ENCODE measurements at regions not wholly inside any gene's neighbourhood (a gene's known extent, or its start where the extent isn't known, plus 50 kb on each side); places are given as distances from the start of the nearest gene placed in this dataset.

DNA sequence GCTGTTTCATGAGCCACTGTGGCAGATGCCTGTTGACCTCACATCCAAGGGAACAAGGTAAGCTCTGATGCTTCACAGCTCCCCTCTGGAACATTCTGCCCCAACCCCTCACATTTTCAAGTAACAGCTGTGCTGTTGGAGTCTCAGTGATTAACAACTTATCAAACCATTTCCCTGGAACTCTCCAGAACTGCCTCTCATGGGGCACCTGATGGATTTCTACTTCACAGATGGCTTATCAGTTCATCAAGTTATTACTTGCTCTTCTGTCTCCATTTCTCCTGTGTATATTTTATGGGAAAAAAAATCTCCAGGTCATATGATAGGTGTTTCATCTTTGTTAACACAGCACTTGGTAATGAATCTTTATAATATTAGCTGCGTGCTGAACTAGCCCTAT is 322.4 kb downstream of the MAN2A1 start:
- TF ChIP-seq, protein P1, sequence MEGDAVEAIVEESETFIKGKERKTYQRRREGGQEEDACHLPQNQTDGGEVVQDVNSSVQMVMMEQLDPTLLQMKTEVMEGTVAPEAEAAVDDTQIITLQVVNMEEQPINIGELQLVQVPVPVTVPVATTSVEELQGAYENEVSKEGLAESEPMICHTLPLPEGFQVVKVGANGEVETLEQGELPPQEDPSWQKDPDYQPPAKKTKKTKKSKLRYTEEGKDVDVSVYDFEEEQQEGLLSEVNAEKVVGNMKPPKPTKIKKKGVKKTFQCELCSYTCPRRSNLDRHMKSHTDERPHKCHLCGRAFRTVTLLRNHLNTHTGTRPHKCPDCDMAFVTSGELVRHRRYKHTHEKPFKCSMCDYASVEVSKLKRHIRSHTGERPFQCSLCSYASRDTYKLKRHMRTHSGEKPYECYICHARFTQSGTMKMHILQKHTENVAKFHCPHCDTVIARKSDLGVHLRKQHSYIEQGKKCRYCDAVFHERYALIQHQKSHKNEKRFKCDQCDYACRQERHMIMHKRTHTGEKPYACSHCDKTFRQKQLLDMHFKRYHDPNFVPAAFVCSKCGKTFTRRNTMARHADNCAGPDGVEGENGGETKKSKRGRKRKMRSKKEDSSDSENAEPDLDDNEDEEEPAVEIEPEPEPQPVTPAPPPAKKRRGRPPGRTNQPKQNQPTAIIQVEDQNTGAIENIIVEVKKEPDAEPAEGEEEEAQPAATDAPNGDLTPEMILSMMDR (IDR thresholded peaks at IDR 0.05): no peak
- TF ChIP-seq POLR2AphosphoS5 (IDR thresholded peaks at IDR 0.05; ENCODE audit: low read depth, low read length) (no peak), TCF7L2 (IDR thresholded peaks at IDR 0.05; ENCODE audit: low read depth, low read length) (no peak), SIN3A (IDR thresholded peaks at IDR 0.05; ENCODE audit: borderline replicate concordance, insufficient read depth, low read depth, low read length) (no peak)
- TF ChIP-seq, protein P2, sequence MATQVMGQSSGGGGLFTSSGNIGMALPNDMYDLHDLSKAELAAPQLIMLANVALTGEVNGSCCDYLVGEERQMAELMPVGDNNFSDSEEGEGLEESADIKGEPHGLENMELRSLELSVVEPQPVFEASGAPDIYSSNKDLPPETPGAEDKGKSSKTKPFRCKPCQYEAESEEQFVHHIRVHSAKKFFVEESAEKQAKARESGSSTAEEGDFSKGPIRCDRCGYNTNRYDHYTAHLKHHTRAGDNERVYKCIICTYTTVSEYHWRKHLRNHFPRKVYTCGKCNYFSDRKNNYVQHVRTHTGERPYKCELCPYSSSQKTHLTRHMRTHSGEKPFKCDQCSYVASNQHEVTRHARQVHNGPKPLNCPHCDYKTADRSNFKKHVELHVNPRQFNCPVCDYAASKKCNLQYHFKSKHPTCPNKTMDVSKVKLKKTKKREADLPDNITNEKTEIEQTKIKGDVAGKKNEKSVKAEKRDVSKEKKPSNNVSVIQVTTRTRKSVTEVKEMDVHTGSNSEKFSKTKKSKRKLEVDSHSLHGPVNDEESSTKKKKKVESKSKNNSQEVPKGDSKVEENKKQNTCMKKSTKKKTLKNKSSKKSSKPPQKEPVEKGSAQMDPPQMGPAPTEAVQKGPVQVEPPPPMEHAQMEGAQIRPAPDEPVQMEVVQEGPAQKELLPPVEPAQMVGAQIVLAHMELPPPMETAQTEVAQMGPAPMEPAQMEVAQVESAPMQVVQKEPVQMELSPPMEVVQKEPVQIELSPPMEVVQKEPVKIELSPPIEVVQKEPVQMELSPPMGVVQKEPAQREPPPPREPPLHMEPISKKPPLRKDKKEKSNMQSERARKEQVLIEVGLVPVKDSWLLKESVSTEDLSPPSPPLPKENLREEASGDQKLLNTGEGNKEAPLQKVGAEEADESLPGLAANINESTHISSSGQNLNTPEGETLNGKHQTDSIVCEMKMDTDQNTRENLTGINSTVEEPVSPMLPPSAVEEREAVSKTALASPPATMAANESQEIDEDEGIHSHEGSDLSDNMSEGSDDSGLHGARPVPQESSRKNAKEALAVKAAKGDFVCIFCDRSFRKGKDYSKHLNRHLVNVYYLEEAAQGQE (IDR thresholded peaks at IDR 0.05; ENCODE audit: insufficient read depth in 1 of 2, low read depth in 2 of 2, low read length in 1 of 2): no peak

All from Panc1 (cell line).